ENCODE measurements at regions not wholly inside any gene's neighbourhood (a gene's known extent, or its start where the extent isn't known, plus 50 kb on each side); places are given as distances from the start of the nearest gene placed in this dataset.

DNA sequence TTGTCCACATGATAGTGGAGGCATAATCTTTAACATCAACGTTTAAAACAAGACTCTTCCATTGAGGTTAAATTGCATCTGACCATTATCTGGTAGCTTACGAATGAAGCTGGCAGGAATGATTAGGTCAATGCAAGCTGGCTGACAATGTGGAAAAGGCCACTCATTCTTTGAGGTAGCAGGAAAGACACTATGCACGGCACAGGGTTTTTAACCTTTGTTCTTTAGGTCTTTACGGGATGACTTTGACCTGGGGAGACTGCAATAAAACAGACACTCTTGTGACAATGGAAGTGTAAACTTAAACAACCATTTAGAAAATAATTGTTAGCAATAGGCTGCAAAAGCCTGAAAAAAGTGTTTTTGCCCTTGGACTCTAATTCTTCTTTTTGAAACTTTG is 193.8 kb upstream of the FOXD3 start:
- TF ChIP-seq, protein P1, sequence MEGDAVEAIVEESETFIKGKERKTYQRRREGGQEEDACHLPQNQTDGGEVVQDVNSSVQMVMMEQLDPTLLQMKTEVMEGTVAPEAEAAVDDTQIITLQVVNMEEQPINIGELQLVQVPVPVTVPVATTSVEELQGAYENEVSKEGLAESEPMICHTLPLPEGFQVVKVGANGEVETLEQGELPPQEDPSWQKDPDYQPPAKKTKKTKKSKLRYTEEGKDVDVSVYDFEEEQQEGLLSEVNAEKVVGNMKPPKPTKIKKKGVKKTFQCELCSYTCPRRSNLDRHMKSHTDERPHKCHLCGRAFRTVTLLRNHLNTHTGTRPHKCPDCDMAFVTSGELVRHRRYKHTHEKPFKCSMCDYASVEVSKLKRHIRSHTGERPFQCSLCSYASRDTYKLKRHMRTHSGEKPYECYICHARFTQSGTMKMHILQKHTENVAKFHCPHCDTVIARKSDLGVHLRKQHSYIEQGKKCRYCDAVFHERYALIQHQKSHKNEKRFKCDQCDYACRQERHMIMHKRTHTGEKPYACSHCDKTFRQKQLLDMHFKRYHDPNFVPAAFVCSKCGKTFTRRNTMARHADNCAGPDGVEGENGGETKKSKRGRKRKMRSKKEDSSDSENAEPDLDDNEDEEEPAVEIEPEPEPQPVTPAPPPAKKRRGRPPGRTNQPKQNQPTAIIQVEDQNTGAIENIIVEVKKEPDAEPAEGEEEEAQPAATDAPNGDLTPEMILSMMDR (IDR thresholded peaks at IDR 0.05; ENCODE audit: low read length) = no peak
- TF ChIP-seq EZH2phosphoT487 (IDR thresholded peaks at IDR 0.05; ENCODE audit: low read length) (no peak), EZH2 (optimal IDR thresholded peaks at IDR 0.05; ENCODE audit: low read depth, low read length) (no peak)
